A549 (cell line): ENCODE measurements at regions not wholly inside any gene's neighbourhood (a gene's known extent, or its start where the extent isn't known, plus 50 kb on each side); places are given as distances from the start of the nearest gene placed in this dataset.

ENCODE experiments used
- ATAC-seq, 2 experiments: fragments of 200-7000 bp in 1 of 2; fragments of >200 bp in 1 of 2; cut with Nextera tagmentation in 1 of 2; cut with Tn5 transposase in 1 of 2; 3 replicates each; pipeline versions ENCODE4 v1.8.0 to v1.9.1; 2018 to 2020; ENCODE audit warnings: mild to moderate bottlenecking in 1 of 2, moderate library complexity in 1 of 2
- CTCF ChIA-PET: fragments of 300-600 bp; sonication (Branson Sonifier 250); formaldehyde crosslinking; extraction: SDS; loops from one replicate; lab custom pipeline; 2021; ENCODE audit warnings: antibody characterized with exemption, inconsistent platforms; lab: Yijun Ruan, JAX
- POLR2A ChIA-PET: fragments of 350-600 bp; formaldehyde crosslinking; extraction: SDS; loops from one replicate; lab custom pipeline; 2021; ENCODE audit warnings: antibody characterized with exemption, inconsistent platforms; lab: Yijun Ruan, JAX
- DNase-seq, 2 experiments: peaks; one replicate each; pipeline versions ENCODE4 v3.0.0 to v3.0.0-alpha.2; 2011 to 2016; ENCODE audit warnings: low read depth in 1 of 2, low spot score in 1 of 2
- FAIRE-seq: peaks from 2 replicates; lab custom pipeline; 2011; peaks lifted over from hg19 to GRCh38; lab: Jason Lieb, UNC
- H3K27ac ChIP-seq, 2 experiments: fragments of >200 bp; sonication (Bioruptor Twin); formaldehyde crosslinking; 3 replicates each; pipeline ENCODE4 v1.5.1; 2016 to 2017
- H3K4me1 ChIP-seq: fragments of >200 bp; sonication (Bioruptor Twin); formaldehyde crosslinking; 3 replicates; pipeline ENCODE4 v1.6.1; 2016
- H3K4me2 ChIP-seq: fragments of >200 bp; sonication (Bioruptor Twin); formaldehyde crosslinking; 3 replicates; pipeline ENCODE4 v1.6.1; 2016
- H3K4me3 ChIP-seq: fragments of >200 bp; sonication (Bioruptor Twin); formaldehyde crosslinking; 3 replicates; pipeline ENCODE4 v1.5.1; 2016
- H3K9me3 ChIP-seq: fragments of >200 bp; sonication (Bioruptor Twin); formaldehyde crosslinking; 3 replicates; pipeline ENCODE4 v1.6.1; 2016
- BHLHE40 ChIP-seq: IDR thresholded peaks from 2 replicates; pipeline ENCODE4 v1.6.1; 2012; ENCODE audit warnings: low read depth, low read length, inconsistent platforms
- CBX8 ChIP-seq: fragments of 200-600 bp; sonication (generic); IDR thresholded peaks from 2 replicates; pipeline ENCODE4 v1.6.1; 2016
- CEBPB ChIP-seq, 2 experiments: fragments of >200 bp in 1 of 2; sonication (Bioruptor Twin) in 1 of 2; formaldehyde crosslinking in 1 of 2; IDR thresholded peaks; 2 replicates each; pipeline ENCODE4 v1.6.1; 2012 to 2016
- CHD4 ChIP-seq: fragments of 200-600 bp; sonication (generic); IDR thresholded peaks from 2 replicates; pipeline ENCODE4 v1.6.1; 2016; ENCODE audit warnings: antibody characterized with exemption, mild to moderate bottlenecking, borderline replicate concordance
- EHF ChIP-seq: fragments of 250-450 bp; sonication (Bioruptor Pico); IDR thresholded peaks from 2 replicates; pipeline ENCODE4 v1.5.0; 2020; ENCODE audit warnings: mild to moderate bottlenecking
- EHMT2 ChIP-seq: fragments of 200-600 bp; sonication (generic); IDR thresholded peaks from 2 replicates; pipeline ENCODE4 v1.6.1; 2016; ENCODE audit warnings: antibody characterized with exemption, low read depth, mild to moderate bottlenecking, moderate library complexity
- EP300 ChIP-seq, 2 experiments: fragments of >200 bp; sonication (Bioruptor Twin); formaldehyde crosslinking; IDR thresholded peaks; 2 replicates in 1 of 2; 3 replicates in 1 of 2; pipeline ENCODE4 v1.6.1; 2016 to 2017
- ESRRA ChIP-seq: fragments of 150-350 bp; IDR thresholded peaks from 2 replicates; pipeline ENCODE4 v1.6.1; 2014; ENCODE audit warnings: mild to moderate bottlenecking, low read length, borderline replicate concordance
- FOSL2 ChIP-seq, 2 experiments: fragments of 450-650 bp in 1 of 2; fragments of >200 bp in 1 of 2; sonication (Bioruptor Twin) in 1 of 2; formaldehyde crosslinking; IDR thresholded peaks; 2 replicates each; pipeline versions ENCODE4 v1.5.0 to v1.6.1; 2016 to 2020; ENCODE audit warnings: mild to moderate bottlenecking in 1 of 2, moderate library complexity in 1 of 2
- FOXS1 ChIP-seq: fragments of 250-450 bp; sonication (Bioruptor Pico); IDR thresholded peaks from 2 replicates; pipeline ENCODE4 v1.5.0; 2020; ENCODE audit warnings: mild to moderate bottlenecking, moderate library complexity
- HEYL ChIP-seq: fragments of 250-450 bp; sonication (Bioruptor Pico); IDR thresholded peaks from 2 replicates; pipeline ENCODE4 v1.8.0; 2021; ENCODE audit warnings: mild to moderate bottlenecking, moderate library complexity
- JUN ChIP-seq, 2 experiments: fragments of >200 bp; sonication (Bioruptor Twin); formaldehyde crosslinking; IDR thresholded peaks; 2 replicates in 1 of 2; 3 replicates in 1 of 2; pipeline ENCODE4 v1.6.1; 2016 to 2017
- MAZ ChIP-seq: fragments of 150-350 bp; IDR thresholded peaks from 2 replicates; pipeline ENCODE4 v1.6.1; 2014; ENCODE audit warnings: antibody characterized with exemption, low read depth, low read length, borderline replicate concordance
- MYC ChIP-seq: IDR thresholded peaks from 2 replicates; pipeline ENCODE4 v1.6.1; 2012; ENCODE audit warnings: mild to moderate bottlenecking, inconsistent platforms, low read length, improper control_type of control experiment, borderline replicate concordance
- NFE2L2 ChIP-seq: fragments of 150-350 bp; conservative IDR thresholded peaks from 2 replicates; pipeline ENCODE4 v1.6.1; 2014; ENCODE audit warnings: low read length
- NR3C1 ChIP-seq: fragments of >200 bp; sonication (Bioruptor Twin); formaldehyde crosslinking; IDR thresholded peaks from 3 replicates; pipeline ENCODE4 v1.6.1; 2017
- PHF8 ChIP-seq: fragments of 200-600 bp; sonication (generic); IDR thresholded peaks from 2 replicates; pipeline ENCODE4 v1.6.1; 2016; ENCODE audit warnings: low read depth, mild to moderate bottlenecking, antibody characterized with exemption, moderate library complexity, borderline replicate concordance
- POLR2A ChIP-seq: IDR thresholded peaks from 2 replicates; pipeline ENCODE4 v1.6.1; 2012; ENCODE audit warnings: mild to moderate bottlenecking, low read length
- POLR2AphosphoS2 ChIP-seq: conservative IDR thresholded peaks from 2 replicates; pipeline ENCODE4 v1.6.1; 2012; ENCODE audit warnings: low read length, improper control_type of control experiment, inconsistent platforms
- RARB ChIP-seq: fragments of 250-450 bp; sonication (Bioruptor Pico); IDR thresholded peaks from 2 replicates; pipeline ENCODE4 v1.8.0; 2021; ENCODE audit warnings: mild to moderate bottlenecking, moderate library complexity
- RFX5 ChIP-seq: fragments of 450-650 bp; IDR thresholded peaks from 2 replicates; pipeline ENCODE4 v1.7.1; 2014; ENCODE audit warnings: antibody characterized with exemption, mild to moderate bottlenecking, moderate library complexity
- SREBF2 ChIP-seq: fragments of 450-650 bp; IDR thresholded peaks from 2 replicates; pipeline ENCODE4 v1.6.1; 2014; ENCODE audit warnings: mild to moderate bottlenecking, moderate library complexity
- ZNF302 ChIP-seq: fragments of 250-450 bp; sonication (Bioruptor Pico); IDR thresholded peaks from 2 replicates; pipeline ENCODE4 v1.9.0; 2021; ENCODE audit warnings: inconsistent platforms, mild to moderate bottlenecking, moderate library complexity
- ZSCAN20 ChIP-seq: fragments of 250-450 bp; sonication (Bioruptor Pico); IDR thresholded peaks from 2 replicates; pipeline ENCODE4 v1.8.0; 2022; ENCODE audit warnings: mild to moderate bottlenecking, moderate library complexity
- WGBS: methylation state at CpG from one replicate; pipeline ENCODE4 v1.1.6; 2017; ENCODE audit errors: missing lambda C conversion rate; 5-methylcytosine and 5-hydroxymethylcytosine counted together
- TF ChIP-seq, protein P1 (sequence below): fragments of 250-450 bp; sonication (Bioruptor Pico); IDR thresholded peaks from 2 replicates; pipeline ENCODE4 v1.5.0; 2020; ENCODE audit warnings: low read depth, mild to moderate bottlenecking, moderate library complexity
- TF ChIP-seq, protein P2 (sequence below): fragments of 250-450 bp; sonication (Bioruptor Pico); IDR thresholded peaks from 2 replicates; pipeline ENCODE4 v1.5.0; 2021; ENCODE audit warnings: mild to moderate bottlenecking, moderate library complexity, borderline replicate concordance
- TF ChIP-seq, protein P3 (sequence below): fragments of 150-350 bp; IDR thresholded peaks from 2 replicates; pipeline ENCODE4 v1.6.1; 2014; ENCODE audit warnings: low read depth, mild to moderate bottlenecking, low read length
- TF ChIP-seq, protein P4 (sequence below): IDR thresholded peaks from 2 replicates; pipeline ENCODE4 v1.6.1; 2012; ENCODE audit warnings: low read depth, borderline replicate concordance

DNA sequence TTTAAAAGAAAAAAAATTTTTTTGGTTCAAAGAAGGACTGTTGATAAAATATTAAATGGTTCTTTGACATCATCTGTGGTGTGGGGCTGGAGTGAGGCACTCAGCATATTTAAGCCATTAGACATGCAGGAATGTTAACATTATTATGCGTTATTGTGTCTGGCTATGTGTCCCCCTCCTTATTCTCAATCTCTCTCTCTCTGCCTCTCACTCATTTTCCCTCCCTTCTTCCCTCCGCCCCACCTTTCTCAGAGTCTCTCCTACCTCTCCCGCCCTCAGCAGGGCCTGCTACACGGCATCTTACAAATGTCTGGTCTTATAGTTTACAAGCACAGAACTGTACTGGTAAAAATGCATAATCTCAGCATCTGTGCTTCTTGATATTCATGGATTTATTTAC, 287.8 kb upstream of the TMEM161B start:
- 44% methylated on average over 4 of the region's 4 CpGs for WGBS
- ATAC-seq = no peak
- CTCF ChIA-PET = no interaction called here

DNA sequence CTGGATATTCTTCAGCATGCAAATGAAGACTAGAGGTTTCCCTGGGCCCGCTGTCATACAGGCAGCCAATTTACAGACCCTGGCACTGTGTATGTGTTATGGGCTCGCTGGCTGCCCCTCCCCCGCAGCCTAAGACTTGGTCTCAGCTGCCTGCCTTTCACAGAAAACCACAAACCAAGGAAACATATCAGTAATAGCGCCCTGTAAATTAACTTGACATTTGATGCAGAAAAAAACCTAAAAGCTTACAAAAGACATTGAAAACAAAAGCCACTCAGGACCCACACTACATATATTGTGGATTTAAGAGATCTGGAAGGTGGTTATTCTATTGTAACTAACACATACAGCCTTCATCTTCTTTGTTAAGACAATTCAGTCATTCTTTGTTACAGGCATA, 287.0 kb upstream of the TMEM161B start:
- ChIA-PET POLR2A (no interaction called here), CTCF (no interaction called here)
- H3K4me1 ChIP-seq = no peaks in the 10 kb centered on the region
- H3K4me2 ChIP-seq = no peak overlapping the region
- no peaks in the 10 kb centered on the region for H3K9me3 ChIP-seq
- FAIRE-seq (no peak), DNase-seq (no peak), ATAC-seq (no peak)
- no peak for TF ChIP-seq FOXS1 (CRISPR knock-in tag)
- no peak for TF ChIP-seq JUN (IDR thresholded peaks at IDR 0.05)
- TF ChIP-seq RARB (CRISPR knock-in tag) = no peak
- no peak for TF ChIP-seq ESRRA
- no peak for TF ChIP-seq EP300 (IDR thresholded peaks at IDR 0.05)
- TF ChIP-seq MYC = no peak
- TF ChIP-seq HEYL (CRISPR knock-in tag) = no peak
- no peak for TF ChIP-seq NR3C1
- no peak for TF ChIP-seq CEBPB (IDR thresholded peaks at IDR 0.05)
- TF ChIP-seq MAZ = no peak
- no peak for TF ChIP-seq EHF (CRISPR knock-in tag)
- no peak for TF ChIP-seq NFE2L2
- no peak for TF ChIP-seq CBX8
- no peak for TF ChIP-seq RFX5
- 8% methylated on average over 4 of the region's 4 CpGs for WGBS
- H3K27ac ChIP-seq = no peak overlapping the region
- H3K4me3 ChIP-seq = no peak overlapping the region

More for the DNA sequence above, 287.8 kb upstream of the TMEM161B start:
- POLR2A ChIA-PET = no interaction called here
- Histone ChIP-seq H3K9me3 (no peaks in the 10 kb centered on the region), H3K27ac (no peak overlapping the region), H3K4me3 (no peak overlapping the region)
- TF ChIP-seq MAZ (no peak), BHLHE40 (no peak), FOSL2 (IDR thresholded peaks at IDR 0.05) (no peak), FOSL2 (CRISPR knock-in tag; IDR thresholded peaks at IDR 0.05) (no peak), EHMT2 (no peak), SREBF2 (no peak), POLR2A (no peak), NFE2L2 (no peak), ZSCAN20 (no peak), ZNF302 (CRISPR knock-in tag) (no peak), CHD4 (no peak), CBX8 (no peak), POLR2AphosphoS2 (no peak), PHF8 (no peak)
- TF ChIP-seq, protein P1, sequence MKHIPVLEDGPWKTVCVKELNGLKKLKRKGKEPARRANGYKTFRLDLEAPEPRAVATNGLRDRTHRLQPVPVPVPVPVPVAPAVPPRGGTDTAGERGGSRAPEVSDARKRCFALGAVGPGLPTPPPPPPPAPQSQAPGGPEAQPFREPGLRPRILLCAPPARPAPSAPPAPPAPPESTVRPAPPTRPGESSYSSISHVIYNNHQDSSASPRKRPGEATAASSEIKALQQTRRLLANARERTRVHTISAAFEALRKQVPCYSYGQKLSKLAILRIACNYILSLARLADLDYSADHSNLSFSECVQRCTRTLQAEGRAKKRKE (CRISPR knock-in tag) = no peak
- TF ChIP-seq, protein P2, sequence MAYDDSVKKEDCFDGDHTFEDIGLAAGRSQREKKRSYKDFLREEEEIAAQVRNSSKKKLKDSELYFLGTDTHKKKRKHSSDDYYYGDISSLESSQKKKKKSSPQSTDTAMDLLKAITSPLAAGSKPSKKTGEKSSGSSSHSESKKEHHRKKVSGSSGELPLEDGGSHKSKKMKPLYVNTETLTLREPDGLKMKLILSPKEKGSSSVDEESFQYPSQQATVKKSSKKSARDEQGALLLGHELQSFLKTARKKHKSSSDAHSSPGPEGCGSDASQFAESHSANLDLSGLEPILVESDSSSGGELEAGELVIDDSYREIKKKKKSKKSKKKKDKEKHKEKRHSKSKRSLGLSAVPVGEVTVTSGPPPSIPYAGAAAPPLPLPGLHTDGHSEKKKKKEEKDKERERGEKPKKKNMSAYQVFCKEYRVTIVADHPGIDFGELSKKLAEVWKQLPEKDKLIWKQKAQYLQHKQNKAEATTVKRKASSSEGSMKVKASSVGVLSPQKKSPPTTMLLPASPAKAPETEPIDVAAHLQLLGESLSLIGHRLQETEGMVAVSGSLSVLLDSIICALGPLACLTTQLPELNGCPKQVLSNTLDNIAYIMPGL (CRISPR knock-in tag) = no peak
- TF ChIP-seq, protein P3, sequence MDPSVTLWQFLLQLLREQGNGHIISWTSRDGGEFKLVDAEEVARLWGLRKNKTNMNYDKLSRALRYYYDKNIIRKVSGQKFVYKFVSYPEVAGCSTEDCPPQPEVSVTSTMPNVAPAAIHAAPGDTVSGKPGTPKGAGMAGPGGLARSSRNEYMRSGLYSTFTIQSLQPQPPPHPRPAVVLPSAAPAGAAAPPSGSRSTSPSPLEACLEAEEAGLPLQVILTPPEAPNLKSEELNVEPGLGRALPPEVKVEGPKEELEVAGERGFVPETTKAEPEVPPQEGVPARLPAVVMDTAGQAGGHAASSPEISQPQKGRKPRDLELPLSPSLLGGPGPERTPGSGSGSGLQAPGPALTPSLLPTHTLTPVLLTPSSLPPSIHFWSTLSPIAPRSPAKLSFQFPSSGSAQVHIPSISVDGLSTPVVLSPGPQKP = no peak
- TF ChIP-seq, protein P4, sequence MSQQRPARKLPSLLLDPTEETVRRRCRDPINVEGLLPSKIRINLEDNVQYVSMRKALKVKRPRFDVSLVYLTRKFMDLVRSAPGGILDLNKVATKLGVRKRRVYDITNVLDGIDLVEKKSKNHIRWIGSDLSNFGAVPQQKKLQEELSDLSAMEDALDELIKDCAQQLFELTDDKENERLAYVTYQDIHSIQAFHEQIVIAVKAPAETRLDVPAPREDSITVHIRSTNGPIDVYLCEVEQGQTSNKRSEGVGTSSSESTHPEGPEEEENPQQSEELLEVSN = no peak
- TF ChIP-seq, all 56 proteins: peak for 0
- H3K4me1 ChIP-seq = no peaks in the 10 kb centered on the region
- no peak overlapping the region for H3K4me2 ChIP-seq
- FAIRE-seq (no peak), DNase-seq (no peak)
